ENCODE measurements at regions not wholly inside any gene's neighbourhood (a gene's known extent, or its start where the extent isn't known, plus 50 kb on each side); places are given as distances from the start of the nearest gene placed in this dataset.

DNA sequence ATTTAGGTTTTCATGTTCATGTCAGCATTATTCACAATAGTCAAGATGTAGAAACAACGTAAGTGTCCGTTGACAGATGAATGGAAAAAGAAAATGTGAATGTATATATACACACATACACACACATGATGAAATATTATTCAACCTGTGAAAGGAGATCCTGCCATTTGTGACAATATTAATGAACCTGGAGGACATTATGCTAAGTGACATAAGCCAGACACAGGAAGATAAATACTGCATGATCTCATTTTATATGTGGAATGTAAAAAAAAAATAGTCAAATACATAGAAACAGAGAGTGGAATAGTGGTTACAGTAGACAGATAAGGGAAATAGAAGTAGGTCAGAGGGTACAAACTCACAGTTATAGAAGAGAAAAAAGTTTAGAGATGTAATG lies 651.1 kb upstream of the MKI67 start:
- DNase-seq = no peak

DNA sequence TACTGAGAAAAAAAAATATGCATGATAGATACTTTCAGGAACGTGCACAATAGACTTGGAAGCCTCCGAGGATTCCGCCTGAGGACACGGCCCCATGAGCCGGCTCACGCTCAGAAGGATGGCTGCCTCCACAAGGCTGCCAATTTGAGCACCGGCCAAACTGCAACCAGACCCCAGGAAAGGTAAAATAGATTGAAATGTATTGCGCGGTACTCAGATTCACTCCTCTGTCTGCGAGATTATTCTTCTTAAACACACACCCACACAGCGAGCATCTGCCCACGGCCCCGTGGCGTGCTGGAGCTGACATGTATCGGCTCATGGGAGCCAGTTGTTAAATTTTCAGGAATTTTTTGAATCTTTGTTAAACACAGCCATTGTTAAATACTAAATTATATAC lies 653.2 kb upstream of the MKI67 start:
- DNase-seq = no peak

DNA sequence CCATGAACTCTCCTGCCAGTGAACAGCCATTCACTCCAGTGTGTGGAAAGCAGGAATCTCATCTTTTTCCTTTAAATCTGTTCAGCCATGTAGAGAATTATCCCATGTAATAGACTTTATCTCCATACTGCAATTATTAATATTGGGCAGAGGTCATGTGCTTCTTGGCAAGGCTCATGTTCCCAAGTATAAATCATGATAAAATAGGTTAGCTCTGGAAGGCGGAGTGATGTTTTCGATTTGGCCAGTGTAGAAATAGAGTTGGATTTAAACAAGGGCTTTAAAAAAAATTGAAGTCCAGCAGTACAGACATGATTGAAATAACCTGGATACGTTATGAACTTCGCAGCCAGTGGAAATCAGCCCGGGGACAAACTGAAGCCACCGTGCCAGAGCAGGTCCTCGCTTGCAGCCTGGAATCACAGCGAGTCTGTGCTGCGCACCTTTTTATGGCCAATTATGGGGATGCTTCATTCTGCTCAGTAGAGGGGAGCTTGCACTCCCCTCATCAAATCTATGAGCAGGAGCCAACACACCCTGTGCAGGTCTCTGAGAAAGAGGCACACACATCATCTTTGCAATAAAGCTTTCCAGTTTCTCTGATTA lies 654.0 kb upstream of the MKI67 start:
- no peak for DNase-seq

DNA sequence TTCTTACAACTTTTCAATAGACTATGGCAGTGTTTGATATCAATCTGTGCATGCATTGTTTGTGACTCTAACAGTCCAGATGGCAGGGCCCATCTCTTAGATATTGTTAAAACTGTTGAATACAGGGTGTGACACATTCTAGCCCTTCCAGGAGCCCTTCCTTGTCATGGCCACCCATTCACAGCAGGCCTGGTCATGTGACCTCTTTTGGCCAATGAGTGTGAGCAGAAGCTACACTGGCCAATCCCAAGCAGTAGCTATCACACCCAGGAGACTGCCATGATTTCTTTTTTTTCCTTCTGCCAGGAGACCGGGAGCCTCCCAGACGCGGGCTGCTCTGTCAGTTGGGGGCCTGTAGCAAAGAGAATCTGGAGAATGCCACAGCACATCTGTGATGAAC lies 655.4 kb upstream of the MKI67 start:
- DNase-seq = no peak

DNA sequence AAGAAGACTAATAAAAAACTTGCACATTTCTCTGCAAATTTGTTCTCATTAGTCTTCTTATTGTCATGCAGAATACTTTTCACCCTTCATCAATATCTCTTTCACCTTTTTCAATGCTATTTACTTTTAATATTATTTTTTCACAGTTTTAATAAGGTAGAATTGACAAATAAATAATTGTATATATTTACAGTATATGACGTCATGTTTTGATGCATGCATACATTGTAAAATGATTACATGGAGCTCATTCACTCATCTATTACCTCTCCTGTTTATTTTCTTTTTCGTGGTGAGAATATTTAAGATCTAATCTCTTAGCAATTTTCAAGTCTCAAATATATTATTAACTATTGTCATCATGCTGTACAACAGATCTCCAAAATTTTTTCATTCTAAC lies 658.2 kb upstream of the MKI67 start:
- DNase-seq = no peak

DNA sequence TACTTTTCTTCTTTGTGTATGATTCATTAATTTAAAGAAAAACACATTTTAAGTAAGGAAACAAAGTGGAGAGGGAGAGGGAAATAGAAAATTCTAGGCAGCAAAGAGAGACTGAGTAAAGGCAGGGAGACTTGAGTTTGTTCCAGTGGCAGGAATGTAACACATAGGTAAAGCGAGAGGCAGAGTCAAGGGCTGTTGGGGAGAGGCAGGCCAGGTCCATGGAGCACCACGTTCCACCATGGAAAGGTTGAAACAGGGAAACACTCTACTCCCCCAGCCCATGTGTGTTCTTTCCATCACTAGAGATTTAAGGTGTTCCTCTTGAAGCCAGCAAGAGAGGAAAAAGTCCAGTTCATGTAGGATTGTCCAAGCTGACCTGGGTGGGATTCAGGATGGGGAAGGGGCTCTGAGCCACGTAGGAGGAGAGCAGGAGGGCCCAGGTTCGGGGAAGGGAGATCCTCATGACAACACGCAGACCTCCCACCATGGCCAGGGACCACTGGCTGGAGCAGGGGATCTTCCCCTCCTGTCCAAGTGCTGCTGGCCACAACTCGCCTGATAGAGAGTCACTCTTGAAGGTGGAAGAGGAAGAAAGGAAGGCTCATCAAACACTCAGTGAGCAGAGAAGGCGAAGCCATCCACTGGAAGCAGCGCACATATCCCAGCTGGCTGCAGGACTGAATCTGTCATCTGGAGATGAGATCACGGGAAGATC lies 666.4 kb upstream of the MKI67 start:
- no peak for DNase-seq

DNA sequence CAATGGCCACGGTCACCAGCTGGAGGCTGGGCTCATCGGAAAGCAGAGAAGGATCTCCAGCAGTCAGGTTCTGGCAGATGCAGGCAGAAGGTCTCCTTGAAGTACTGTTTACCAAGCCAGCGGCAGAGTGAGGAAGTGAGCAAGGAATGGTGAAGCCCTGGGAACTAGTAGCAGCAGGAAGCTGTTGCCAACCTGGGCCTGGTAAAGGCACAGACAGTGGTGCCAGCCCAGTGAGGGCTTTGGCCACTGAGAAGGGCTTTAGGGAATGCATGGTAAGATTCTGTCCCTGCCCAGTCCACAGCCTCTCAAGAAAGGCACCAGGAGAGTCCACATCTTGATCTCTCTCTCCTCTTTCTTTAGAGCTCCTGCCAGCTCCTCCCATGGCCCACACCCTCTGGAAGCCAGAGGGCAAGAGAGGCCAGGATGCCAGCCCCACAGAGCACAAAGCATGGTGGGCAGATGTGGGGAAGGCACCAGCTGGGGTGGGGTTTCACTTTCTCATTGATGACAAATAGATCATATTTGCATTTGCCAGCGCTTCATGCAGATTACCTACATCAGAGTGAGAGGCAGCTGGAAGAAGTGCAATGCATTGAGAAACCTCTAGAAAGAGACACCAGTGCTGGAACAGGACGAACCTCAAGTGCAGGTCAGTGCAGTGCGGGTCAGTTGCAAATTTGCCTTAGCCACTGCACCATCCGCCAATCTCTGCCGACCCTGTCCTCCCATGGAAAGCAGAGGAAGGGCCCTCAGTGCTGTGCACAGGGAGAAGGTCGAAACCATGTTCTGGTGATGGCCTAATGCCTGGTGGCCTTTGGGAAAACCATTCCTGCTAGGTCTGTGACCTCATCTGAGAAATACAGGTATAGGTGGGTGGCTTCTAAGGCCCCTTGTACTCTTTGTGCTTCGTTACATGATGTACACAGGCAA lies 667.8 kb upstream of the MKI67 start:
- no peak for DNase-seq

DNA sequence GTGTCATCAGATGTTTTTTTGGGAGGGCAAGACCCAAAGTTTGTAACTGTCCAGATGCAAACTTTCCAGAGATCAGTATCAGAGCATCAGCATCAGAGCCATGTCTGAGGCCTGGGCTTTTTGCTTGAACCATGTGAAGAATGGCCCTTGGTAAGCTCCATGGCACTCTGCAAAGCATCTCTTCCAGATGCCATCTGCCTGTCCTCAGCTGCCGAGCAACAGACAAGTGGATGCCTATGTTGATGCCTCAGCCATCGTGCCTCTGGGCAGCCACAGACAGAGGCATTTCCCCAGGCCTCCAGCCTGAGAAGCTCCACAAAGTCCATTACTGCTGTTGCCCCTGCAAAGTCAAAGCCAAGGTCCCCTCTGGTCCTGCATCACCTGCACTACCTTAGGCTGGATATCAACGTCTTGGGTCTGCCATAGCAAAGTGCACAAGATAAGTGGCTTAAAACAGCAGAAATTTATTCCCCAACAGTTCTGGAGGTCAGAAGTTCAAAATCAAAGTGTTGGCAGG lies 670.2 kb upstream of the MKI67 start:
- no peak for DNase-seq

DNA sequence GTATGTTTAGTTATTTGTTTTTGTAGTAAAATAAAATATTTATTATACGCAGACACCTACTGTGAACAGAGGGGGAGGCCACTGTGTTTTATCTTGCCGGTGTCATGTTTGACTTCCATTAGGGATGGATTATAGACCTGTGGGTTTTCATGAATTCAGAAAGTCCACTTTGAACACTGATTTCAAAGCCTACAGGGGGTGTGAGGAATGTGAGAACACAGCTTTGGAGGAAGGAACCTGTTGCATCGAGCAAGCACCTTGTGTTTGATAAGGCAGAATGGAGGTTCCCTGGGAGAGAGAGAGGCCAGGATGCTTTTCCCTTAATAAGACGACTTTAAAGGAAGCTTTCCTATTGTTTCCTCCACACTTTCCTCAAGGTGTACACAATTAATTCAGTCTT lies 665.0 kb upstream of the MGMT start:
- no peak for DNase-seq

DNA sequence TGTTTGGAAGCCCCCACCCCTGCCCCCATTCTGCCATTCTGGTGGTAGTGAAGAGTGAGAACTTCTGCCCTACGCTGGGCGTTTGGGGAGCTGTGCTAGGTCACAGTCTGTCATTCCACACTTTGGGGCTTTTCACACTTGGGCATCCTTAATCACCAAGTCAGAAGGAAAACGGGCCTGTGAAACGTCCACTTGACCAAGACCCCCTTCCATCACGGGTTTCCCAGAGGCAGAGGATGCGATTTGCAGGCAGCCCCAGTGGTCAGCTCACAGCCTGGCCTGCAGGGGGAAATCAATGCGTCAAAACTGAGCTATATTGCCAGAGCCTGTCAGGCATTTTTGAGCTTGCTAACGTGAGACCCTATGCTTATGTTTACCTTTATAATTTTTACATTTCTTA lies 663.3 kb upstream of the MGMT start:
- no peak for DNase-seq

DNA sequence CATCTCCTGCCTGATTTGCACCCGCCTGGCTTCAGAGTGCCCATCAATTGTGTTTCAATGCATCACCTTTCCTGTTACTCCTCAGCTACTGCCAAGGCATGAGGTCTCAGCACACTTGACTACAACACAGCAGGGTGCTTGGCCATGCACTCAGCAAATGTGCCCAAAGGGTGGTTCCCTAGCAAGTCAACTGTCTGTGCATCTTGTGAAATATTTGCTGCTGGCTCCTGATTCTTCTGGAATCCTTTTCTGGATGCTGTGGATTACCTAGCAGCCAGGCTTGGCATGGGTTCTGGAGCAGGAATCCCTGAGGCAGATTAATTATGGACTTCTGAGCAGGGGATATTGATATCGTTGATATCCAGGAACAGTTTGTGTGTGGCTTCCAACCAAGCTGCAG lies 662.6 kb upstream of the MGMT start:
- no peak for DNase-seq

DNA sequence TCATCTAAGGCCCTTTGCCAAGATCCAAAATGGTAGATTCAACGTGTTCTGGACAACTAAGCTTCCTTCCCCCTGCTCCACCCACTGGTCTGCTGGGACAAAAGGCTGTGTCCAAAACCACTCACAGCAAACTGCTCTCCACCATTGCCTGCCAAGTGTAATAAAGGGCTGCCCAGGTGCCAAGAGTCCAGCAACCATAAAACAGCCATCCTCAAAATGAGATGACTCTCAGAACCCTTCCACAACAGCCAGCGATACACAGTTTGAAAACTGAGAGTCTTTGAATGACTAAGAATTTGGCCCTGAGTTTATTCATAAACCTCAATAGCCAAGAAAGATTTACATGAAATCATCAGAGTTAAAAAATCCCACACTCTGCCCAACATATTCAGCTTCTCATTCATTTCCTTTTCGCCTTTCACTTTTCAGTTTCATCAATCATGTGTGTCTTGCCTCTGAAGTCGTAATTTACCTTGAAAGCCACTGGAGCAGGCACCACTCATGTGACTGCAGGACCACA lies 658.1 kb upstream of the MGMT start:
- DNase-seq = no peak

DNA sequence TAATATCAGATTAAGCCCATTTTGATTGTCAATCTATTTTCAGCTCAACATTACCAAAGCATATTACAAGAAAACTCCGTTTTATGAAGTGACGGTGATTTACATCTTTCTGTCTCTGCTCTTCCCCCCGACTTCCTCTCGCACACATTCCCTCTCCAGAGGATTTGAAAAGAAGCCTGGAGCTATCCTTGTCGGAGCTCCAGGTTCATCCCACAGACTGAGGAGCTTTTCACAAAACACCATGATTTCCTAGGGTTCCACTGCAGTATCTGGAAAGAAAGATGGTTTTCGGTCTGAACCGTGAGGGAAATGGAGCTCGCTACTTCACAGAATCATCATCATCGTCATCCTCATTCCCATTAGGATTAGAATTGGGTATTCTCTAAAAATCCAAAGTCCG lies 655.5 kb upstream of the MGMT start:
- no peak for DNase-seq

DNA sequence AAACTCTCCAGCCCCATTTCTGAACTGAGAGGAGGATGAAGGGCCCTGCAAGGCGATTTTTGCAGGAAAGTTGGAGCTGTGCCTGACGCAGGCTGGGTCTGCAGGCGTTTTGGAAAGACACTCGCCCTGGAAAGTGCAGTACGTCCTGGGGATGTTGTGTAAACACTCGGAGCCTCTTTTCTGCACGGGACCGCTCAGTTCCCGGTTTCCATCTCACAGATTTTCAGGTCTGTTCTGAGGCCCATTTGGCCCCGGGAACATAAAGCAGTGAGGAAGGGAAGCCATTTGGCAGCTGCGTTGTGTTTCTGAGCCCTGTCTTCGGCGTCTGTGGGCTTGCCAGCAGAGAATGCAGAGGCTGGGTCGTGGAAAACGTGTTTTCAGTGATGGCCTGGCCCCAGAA lies 655.0 kb upstream of the MGMT start:
- DNase-seq = no peak

DNA sequence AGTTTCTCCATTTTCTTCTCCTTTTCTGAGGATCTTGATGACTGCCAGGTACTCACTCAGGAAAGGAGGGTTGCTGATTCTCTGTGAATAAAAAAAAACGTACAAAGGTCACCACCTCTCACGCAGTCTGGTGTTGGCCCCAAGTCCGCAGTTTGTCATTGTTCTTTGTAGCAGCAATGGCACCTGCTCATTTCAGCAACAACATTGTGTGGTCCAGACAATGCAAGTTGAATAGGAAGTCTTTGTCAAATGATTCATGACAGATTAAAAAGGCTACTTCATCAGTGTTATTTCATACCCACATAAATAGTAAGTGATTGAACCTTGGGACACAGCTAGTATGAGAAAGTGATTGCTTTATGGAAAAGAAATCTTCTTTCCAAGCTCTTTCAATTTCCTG lies 653.5 kb upstream of the MGMT start:
- no peak for DNase-seq

DNA sequence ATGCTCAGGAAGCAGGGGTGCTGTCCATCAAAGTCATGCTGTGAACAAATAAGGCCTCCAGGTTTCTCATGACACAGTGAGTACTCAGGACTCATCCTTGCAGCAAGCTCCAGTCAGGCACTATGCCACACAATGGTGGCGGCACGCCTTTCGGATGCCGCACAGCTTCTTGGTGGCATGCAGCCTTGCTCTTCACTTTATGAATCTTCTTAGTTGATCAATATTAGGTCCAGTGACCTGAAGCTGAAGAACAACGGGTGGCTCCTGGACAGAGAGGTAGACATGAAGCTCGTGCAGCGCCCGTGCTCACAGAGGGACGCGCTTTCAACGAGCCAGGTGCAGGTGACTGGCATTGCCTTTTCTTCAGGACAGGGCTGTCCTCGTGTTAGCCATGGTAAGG lies 653.0 kb upstream of the MGMT start:
- DNase-seq = no peak

DNA sequence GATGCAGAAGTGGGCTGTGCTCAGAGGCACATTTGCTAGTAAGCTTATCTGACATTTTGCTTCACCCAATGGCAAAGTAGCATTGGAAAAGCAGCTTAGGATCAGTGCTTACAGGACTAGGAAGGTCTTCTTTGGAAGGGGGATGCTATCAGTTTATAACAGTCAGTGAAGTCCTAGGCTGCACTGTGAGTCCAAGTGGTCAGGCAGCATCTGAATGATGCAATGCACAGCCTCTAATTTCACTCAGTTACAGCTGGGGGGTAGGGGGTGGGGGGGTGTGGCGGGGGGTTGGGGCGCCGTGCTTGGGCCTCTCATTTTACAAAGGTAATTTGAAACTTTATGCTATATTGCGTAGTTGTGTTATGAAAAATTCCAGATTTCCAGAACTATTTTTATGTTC lies 652.3 kb upstream of the MGMT start:
- DNase-seq = no peak

DNA sequence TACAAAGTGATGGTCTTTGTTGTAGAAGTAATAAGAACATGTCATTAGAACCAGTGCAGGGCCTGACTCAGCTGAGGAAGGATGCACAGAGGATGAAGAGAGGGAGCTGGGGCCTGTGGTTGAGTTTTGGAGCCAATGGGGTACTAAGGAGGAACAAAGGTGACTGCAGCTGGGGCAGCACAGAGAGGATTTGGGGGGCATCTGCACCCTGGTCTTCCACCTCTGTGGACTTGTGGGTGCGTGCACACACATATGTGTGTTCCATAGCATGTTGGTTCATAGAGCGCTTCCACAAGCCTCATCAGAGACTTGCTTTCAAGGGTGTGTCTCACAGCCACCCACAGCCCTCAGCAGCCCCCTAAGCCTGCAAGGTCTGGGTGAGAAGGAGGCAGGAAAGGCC lies 650.3 kb upstream of the MGMT start:
- DNase-seq = no peak

DNA sequence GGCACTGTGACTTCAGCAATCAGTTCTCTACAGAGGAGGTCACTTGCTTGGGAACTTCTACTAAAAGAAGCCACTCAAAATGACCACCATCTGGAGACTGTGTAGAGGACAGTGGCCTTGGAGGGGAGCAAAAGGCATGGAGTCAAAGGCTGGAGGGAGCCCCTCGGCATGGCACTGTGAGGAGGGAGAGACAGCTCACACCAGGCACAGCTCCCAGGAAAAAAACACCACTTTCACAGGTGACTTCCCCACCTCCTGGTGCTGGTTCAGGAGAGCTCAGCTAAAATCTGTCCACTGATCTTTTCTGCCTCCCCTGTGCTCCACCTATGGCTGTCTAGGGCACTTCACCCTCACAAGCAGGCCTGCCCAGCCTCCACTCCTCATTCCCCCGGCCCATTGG lies 649.4 kb upstream of the MGMT start:
- no peak for DNase-seq

DNA sequence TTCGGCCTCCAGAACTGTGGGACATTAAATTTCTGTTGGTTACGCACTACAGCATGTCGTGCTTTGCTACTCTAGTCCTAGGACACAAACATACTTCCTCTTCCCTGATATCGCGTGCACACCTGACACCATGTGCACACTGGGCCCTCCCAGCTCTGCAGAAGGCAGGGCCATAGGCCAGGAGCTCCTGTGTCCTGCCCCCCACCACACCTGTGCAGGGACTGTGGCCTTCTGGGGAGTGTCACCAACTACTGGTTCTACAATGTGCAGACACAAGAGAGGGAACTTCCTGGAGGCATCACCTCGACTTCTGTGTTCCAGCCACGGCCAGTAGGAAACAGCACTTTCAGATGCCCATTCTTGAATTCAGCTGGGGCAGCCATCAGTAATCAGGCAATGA lies 646.4 kb upstream of the MGMT start:
- DNase-seq = no peak

DNA sequence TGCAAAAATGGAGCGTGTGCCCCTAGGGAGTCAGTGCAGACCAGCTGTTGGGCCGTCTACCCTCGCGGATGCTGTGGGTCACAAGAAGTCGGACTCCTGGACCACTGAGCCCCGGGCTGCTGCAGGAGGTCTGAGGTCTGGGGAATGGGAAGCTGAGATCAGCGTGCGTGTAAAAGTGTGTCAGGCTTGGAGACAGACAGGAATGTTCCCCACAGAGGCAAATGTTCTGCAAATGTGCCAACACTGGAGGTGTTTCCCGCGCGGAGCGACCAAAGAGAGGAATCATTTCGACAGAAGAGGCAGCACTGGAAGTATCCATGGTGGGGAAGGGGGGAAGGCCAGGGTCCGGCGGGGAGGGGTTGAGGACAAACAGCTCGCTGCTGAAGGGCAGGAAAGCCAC lies 643.8 kb upstream of the MGMT start:
- no peak for DNase-seq

DNA sequence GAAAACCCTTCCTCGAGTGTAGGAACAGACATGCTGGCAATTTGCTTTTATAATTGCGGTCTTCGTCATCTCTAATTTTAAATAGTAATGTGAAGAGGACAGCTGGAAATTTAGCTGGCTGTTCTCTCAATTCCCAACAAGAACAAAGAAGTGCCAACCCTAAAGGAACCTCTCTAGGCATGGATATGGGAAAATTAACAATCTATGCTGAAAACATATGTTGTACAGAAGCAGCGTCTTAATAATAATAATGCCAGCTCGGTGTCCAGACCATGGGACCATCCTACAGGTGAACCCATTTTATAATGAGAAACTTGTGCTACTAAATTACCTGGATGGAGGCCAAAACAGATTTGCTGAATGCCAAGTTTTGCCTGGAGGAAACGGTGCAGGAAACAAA lies 641.4 kb upstream of the MGMT start:
- no peak for DNase-seq

DNA sequence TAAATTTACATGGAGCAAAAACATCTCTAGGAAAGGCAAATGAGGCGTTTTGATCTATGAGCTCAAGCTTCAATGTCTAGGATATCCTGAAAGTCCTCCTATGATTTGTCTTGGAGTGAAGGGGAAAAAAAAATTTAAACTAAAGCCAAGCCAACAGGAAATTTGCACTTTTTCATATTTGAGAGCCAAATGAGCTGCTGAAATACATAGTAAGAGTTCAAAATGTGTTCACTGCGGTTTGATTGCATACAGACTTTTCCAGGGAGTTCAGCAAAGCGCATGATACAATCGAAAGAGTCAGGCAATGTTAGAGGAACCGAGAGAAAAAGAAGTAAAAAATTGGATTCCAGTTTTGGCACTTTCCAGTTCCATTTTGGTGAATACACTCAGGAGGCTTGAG lies 633.4 kb upstream of the MGMT start:
- DNase-seq = no peak

DNA sequence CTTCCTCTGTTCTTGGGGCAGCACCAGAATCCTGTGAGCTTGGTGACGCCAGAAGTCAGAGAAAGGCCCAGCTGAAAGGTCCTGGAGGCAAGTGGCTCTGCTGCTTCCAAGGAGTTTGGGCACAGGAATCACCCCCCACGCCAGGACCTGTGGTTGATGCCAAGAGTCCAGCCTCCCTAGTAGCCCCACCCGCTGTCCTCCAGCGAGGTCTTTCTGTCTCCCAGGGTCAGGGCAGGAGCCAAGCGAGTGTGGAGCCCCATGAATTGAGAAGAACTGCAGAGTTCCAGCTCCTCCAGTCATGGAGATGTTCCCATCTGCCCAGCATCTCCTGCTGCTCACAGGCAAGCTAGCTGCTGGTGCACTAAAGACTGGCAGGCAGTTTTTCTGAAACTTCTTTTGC lies 631.7 kb upstream of the MGMT start:
- DNase-seq = no peak
